Activated CD4-positive, alpha-beta T cell treated with anti-CD3 and anti-CD28 coated beads, Interleukin-2, amount 50 U/mL, for 1 hour (primary cell): ENCODE measurements at regions not wholly inside any gene's neighbourhood (a gene's known extent, or its start where the extent isn't known, plus 50 kb on each side); places are given as distances from the start of the nearest gene placed in this dataset.
"Not testable (repeated sequence)": the region's sequence is repeated elsewhere in the genome, so short reads cannot be mapped to it uniquely, and the experiment has no call there.

Source experiments
- DNase-seq: peaks from one replicate; pipeline ENCODE4 v3.0.0-alpha.2; 2020

GRCh38 chr1:121582898-121583297 is 398.1 kb downstream of the SRGAP2C start:
- DNase-seq = not testable (repeated sequence)

GRCh38 chr1:121586369-121587229 is 401.8 kb downstream of the SRGAP2C start:
- DNase-seq = no peak

- no peak for DNase-seq
Measured at GRCh38 chr1:121587230-121587569, 402.4 kb downstream of the SRGAP2C start.

GRCh38 chr1:121587777-121588176 is 403.0 kb downstream of the SRGAP2C start:
- no peak for DNase-seq

GRCh38 chr1:121594096-121594495 is 409.3 kb downstream of the SRGAP2C start:
- DNase-seq = no peak

- no peak for DNase-seq
Measured at GRCh38 chr1:121595089-121595488, 410.3 kb downstream of the SRGAP2C start.

- DNase-seq = not testable (repeated sequence)
Measured at GRCh38 chr1:121604843-121605444, 420.2 kb downstream of the SRGAP2C start.

GRCh38 chr1:121607499-121607898 is 422.7 kb downstream of the SRGAP2C start:
- not testable (repeated sequence) for DNase-seq
